ENCODE measurements at regions not wholly inside any gene's neighbourhood (a gene's known extent, or its start where the extent isn't known, plus 50 kb on each side); places are given as distances from the start of the nearest gene placed in this dataset.
"Not testable (repeated sequence)": the region's sequence is repeated elsewhere in the genome, so short reads cannot be mapped to it uniquely, and the experiment has no call there.

DNA sequence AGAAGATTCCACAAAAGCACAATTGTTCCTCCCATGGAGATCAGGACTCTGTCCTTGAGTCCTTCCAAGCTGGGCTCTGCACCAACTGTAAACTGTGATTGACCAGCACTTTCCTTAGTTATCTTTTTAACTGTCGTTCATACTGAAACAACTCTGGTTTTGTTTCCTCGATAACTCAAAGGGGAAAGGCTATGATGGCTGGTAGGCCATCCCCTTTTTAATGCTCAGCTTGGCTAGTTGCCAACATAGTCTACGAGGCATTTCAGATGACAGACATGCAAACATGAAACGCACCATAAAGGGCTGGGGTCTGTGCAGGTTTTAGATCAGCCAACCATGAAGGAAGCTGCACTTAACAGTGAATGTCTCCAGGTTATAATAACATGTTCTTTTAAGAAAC is 497.1 kb upstream of the ARID1B start:
- DNase-seq (ENCODE audit: low spot score) = no peak

DNA sequence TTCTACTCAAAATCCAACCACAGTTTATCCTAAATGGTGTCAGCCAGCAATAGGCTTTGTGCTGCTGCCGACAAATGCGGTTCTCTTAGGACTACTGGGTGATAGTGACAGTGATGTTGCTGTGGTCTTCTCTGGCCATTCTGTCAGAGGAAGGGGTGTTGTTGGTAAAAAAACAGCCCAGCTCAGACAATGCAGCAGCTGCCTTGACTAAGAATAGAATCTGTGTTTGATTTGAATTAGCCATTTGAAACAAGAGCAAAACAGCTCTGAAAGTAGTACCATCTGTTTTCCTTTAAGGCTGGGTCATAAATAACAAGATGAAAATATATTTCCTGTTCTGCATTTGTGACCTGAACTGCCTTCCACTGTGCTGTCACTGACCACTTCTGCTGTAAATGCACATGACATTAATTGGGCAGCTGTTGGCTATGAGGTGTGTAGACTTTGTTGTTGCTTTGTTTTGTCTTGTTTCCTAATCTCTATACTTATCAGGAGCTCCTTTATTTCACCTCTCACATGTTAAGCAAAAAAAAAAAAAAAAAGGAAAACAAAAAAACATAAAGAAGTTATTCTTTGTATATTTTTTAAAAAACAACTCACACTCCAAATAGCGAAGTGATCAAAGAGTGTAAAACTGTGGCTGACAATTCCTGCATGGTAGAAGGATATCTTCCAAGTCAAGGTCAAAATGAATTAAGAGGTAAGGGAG is 497.8 kb upstream of the ARID1B start:
- DNase-seq (ENCODE audit: low spot score) = no peak

DNA sequence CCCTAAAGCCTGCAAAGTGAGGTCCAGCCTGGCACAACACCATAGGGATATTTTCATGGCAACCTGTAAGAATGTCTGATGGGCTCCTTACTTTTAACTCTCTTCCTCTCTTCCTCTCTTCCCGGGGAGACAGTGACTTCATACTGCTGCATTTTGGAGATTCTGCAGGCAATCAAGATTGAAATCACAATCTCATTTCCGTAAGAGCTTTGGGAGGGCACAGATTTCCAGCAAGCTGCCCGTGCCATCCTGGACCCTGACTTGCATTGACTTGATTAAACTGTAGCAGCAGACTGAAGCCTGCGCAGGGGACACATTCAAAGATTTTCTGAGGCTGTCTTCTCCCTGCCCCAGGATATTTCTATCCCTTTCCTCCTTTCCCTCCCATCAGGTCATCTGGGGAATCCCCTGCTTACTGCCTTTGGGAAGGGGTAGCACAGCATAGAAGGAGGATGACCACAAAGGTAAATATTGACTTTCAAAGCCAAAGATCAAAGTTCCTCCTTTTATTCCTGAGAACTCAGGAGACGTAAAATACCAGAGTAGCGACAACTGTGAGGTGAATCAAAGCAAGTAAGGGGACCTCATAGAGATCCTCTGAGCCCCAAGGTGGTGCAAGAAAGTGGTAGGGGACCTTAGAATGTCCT is 504.0 kb upstream of the ARID1B start:
- DNase-seq (ENCODE audit: low spot score) = no peak

DNA sequence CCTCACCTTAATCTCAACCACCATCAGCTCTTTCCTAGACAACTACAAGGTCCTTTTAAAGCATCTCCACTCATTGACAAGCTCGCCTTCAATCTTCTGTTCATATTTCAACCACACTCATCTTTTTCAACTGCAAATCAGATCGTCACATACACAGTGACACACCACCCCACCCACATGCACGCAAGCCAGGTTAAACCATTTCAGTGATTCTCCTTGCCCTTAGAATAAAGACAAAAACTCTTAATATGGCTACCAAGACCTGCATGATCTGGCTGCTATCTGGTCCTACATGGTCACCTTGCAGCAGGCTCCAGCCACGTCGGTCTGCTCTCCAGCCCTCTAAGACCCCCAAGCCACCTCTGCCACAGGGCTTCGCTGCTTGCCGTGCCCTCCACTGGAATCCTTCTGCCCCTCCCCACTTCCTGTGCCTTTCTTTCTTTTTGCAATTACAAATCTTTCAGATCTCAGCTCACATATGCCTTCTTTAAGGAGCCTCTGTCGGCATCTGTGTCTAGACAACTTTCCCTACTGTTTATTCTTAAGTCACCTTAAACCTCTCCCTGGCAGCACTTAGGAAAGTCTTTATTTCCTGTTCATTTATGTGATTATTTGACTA is 507.3 kb upstream of the ARID1B start:
- no peak for DNase-seq (ENCODE audit: low spot score)

DNA sequence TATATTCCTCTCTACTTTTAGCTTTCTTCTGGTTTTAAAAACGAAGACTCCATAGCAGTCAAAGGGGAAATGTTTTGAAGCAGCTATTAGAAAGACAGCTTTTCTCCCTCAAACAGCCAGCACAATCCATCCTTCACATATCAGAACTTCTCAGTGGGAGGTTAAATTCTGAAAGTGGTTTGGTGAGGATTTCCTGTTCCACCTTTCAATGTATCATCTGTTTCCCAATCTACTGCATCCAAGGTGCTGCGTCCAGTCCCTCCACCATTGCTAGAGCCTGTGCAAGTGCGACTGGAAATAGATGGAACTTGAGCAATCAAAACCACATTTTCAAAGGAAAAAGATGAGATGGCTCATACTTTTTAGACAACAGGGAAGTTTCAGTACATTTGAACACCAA is 508.3 kb upstream of the ARID1B start:
- no peak for DNase-seq (ENCODE audit: low spot score)

DNA sequence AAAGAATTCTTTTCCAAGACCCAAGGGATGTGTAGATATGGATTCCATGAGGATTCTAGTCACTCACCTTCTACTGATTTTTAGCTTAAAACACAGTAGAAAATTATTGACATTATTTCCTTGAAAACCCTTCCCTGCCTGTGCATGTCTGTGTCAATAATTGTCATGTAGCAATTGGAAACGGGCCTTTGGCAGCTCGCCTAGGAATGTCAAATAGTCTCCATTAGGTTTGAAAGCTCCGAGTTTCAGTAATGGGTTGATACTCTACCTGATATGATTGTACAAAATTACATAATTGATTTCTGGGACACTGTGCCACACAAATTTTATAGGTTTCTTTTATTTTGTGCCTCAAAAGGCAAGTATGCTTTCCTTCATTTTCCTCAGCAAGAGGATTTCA is 515.2 kb upstream of the ARID1B start:
- DNase-seq (ENCODE audit: low spot score) = no peak

DNA sequence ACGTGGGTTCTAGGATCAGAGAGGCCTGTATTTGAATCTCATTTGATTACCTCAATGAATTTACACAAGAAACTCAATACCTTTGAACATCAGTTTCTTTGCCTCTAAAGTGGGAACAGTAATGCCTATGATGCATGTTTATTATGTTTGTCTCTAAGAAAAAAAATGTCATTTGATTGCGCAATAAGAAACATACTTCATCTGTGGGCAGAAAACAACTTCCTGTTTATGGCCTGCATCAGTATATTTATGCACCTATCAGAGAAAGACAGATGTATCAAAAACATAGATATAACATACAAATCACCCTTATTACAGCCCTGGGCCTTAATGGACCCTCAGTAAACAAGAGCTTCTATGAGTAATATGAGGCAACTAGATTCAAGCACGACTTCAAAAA is 516.4 kb upstream of the ARID1B start:
- no peak for DNase-seq (ENCODE audit: low spot score)

DNA sequence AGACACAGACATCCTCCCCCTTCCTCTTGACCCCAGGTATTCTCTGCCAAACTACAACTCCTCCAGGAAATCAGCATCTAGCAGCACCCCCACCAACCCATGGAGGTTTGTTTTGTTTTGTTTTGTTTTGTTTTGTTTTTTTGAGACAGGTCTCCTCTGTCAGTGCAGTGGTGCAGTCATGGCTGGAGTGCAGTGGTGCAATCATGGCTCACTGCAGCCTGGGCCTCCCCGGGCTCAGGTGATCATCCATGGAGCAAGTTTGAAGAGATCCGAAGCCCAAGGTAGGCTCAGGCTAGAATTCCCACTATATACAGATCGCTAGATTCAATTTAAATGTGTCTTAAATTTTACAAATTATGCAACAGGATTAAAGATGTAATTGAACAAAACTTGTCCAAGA is 518.2 kb upstream of the ARID1B start:
- no peak for DNase-seq (ENCODE audit: low spot score)

DNA sequence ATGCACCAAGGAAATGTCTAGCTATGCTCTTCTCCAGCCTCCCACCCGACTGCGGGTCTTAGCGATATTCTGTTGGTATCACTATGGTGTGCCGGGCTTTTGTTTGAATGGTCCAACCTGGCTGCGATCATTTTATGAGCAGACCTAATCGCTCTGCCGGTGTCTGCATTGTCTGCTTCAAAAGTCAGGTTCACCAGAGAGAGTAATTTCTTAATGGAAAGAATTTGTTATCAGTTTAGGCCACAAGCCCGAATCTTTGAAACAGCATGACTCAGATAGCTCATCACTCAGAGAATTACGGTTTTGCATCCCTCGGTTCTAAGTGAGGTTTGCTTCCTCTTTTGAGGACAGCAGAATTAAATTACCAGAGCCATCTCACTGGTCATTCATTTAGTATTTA is 521.0 kb upstream of the ARID1B start:
- no peak for DNase-seq (ENCODE audit: low spot score)

DNA sequence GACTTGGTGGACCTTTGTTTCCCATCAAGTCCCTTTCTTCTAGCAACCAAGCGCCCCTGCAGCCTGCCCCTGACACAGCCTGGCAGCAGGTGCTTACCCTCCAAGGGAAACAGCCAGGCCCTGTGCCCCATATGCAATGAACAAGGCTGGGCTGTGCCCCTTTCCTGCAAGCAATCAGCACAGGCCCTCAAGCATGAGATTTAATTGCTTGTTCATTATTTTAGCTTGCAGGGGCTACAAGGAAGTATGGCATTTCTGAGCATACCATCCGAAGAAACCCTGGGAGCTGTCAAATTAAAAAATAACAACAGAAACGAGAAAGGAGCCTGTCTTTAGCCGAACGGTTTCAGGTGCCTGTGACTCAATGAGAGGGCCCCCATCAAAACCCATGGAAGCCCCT is 522.9 kb upstream of the ARID1B start:
- no peak for DNase-seq (ENCODE audit: low spot score)

DNA sequence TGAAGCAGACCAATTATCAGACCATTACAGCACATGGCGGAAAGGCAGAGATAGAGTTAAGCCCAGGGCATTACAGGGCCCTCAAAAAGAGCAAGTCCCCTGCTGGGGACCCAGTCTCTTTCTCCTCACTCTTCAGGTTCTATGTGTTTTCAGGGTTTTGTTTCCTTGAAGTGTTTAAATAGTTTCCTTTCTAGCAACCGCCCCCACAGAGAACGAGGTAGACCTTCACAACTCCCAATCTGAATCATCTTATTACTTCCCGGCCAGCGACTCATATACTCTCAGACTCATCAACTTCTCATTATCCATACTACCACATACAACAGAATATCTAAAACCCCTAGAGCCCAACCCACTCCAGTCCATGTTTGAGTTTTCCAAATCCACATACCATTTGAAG is 526.6 kb upstream of the ARID1B start:
- DNase-seq (ENCODE audit: low spot score) = no peak

DNA sequence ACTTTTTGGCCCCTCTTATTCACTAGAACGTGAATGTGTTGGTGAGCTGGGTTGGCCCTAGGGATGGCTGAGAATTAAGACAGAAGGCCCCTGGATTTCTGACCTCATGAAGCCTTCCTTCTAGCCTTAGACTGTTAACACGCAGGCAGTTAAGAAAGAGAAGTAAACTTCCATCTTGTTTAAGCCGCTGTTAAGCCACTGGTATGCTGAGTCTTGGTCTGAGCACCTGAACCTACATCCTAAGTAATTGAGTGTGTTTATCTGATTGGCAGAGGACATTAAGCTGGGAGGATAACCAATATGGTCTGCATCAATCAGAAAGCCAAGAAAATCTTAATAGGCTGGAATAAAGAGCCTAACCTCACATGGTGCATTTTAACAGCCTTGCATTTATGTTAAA is 535.0 kb upstream of the ARID1B start:
- DNase-seq (ENCODE audit: low spot score) = no peak

DNA sequence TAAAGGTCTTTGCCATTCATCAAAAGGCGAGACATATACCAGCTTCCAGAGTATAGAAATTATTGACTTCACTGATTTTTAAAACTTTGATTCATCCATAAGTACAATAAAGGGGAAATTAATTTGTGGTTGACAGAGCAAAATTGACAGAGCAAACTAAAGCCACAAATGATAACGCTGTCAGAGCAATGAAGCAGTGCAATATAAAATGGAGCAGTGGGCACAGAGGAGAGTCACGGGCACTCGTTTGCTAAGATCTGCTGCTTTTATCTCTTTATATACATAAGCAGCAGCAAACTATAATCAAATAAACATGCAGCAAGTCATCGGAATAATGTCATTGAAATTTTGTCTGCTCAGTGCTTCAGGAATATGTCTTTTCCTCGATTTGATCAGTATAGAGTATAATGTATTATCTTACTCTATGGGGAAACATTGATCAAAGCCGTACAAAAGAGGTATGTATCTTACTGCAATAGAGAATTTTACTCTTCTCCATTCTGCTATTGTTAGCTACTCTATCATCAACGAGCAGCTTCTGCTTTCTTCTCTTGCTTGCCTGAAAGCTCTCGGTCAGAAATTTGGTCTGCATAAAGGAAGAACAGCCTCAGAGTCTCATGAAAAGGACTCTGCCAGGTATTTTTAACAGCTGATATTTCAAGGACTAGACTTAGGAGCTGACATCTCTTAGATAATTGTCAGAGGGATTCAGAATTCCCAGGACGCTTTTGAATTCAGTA is 546.0 kb upstream of the ARID1B start:
- DNase-seq (ENCODE audit: low spot score) = no peak

DNA sequence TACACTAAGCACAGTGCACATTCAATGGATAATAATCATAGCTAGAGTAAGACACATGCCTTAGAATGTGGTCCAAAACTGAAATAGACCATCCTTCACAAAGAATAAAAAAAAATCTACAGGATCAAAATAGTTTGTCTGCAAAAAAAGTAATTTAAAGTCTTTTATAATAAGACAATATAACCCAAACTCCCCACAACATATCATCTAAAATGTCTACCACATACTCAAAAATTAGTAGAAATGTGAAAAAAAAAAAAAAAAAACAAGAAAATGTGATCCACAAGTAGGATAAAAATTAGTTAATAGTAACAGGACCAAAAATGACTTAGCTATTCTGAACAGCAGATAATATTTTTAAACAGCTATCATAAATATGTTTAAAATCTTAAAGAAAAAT is 557.2 kb upstream of the ARID1B start:
- DNase-seq (ENCODE audit: low spot score) = no peak

DNA sequence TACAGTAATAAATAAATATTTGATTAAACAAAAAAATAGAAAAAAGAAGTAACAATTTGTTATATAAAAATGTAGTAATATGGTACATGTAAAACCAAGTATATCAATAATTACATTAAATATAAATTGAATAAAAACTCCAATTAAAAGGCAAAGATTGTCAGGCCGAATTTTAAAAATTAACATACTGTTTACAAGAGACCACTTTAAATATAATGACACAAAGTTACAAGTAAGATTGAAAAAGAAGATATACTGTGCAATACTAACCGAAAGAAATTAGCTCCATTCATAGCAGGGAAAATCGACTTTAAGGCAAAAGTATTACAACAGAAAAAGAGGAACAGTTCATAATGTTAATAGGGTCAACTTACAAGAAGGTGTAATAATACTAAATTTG is 571.5 kb upstream of the ARID1B start:
- no peak for DNase-seq (ENCODE audit: low spot score)

DNA sequence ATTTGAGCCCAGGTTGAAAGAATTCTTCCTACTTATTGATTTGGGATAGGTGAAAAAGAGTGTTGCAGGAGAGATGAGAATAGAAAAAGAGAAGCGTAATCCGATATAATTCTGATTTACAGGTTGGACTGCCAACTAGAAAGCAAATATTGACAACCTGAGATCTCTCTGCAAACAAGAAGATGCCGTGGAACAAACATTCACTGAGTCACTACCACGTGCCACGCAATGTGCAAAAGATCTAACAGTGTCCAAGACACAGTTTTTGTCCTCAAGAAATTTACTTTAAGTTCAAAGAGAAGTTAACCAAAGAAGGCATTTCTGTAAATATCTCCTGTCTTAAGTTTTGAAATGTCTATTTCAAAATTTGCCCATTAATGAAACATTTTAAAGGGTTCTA is 578.0 kb upstream of the ARID1B start:
- DNase-seq (ENCODE audit: low spot score) = no peak

DNA sequence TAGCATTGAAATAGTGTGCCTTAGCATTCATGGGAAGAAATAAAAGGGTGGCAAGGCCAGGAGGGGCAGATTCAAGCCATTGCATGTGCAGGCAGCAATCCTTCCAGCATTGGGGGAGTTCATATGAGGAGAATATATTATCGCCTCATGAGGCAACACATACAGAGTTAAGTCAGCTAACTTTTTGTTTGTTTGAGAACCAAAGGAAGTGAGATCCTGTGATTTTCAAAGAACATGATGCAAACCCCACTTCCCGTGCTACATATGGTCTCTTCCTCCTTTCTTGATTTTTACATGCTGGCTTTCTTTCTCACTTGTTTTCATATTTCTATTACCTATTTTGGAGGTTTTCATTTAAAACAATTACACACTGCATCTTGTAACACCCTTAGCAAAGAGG is 579.7 kb upstream of the ARID1B start:
- DNase-seq (ENCODE audit: low spot score) = no peak

DNA sequence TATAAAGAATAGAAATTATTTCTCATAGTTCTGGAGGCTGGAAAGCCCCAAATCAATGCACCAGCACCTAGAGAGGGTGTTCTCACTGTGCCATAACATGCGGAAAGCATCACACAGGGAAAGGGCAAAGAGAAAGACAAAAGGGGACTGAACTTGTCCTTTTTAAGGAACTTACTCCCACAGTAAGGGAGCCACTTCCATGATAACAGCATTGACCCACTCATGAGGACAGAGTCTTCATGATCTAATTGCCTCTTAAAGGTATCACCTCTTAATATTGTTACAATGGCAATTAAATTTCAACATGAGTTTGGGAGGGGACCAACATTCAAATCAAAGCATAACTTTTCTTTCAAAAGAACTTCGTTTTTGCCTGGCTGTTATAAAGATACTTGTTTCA is 582.2 kb upstream of the ARID1B start:
- DNase-seq (ENCODE audit: low spot score) = no peak

DNA sequence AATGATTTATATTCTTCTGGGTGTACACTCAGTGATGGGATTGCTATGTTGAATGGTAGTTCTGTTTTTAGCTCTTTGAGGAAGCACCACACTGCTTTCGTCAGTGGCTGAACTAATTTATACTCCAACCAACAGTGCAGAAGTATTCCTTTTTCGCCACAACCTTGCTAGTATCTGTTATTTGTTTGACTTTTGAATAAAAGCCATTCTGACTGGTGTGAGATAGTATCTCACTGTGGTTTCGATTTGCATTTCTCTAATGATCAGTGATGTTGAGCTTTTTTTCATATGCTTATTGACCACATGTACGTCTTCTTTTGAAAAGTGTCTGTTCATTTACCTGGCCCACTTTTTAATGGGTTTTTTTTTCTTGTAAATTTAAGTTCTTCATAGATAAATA is 583.8 kb upstream of the ARID1B start:
- no peak for DNase-seq (ENCODE audit: low spot score)

DNA sequence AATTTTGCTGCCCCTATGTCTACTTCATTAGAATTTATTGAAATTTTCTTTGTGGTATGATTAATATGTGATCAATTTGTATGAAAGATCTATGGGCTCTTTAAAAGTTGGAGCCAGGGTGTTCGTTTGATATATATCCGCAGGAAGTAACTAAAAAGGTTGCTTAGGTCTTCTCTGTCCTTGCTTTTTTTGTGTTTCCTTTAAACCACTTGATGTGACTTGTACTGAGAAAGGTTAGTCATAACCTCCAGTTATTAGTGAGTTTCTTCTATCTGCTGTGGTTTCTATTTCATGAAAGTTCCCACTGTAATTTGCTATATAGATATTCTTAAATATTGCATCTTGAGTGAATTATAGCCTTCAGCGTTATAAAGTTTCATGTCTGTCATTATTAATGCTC is 585.3 kb upstream of the ARID1B start:
- no peak for DNase-seq (ENCODE audit: low spot score)

DNA sequence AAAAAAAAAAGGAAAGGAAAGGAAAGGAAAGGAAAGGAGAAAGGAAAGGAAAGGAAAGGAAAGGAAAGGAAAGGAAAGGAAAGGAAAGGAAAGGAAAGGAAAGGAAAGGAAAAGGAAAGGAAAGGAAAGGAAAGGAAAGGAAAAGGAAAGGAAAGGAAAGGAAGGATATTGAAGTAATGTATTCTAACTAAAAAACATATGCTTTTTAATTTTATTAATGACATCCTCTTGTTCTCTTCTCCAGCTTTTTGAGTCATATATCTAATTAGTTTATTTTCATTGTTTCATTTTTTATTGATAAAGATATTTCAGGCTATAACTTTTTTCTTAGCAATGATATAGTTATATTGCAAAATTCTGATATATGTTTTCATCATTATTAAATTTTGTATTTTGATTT is 585.8 kb upstream of the ARID1B start:
- not testable (repeated sequence) for DNase-seq (ENCODE audit: low spot score)

DNA sequence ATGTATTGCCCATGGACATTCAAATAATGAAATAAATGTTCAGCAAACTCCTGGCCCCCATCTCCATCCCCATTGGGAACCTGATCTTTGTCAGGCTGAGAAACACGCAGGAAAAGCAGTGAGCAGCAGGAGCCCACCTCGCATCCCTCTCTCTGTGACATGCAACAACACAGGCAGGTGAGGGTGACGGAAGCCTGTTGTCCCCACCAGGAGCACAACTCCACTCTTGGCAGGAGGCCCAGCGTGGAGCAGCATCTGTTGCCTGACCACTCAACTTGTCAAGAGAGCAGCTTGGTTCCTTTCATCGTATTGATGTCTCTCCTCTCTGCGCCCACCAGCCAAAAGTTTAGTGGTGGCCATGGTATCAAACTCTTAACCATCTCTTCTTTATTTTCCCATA is 586.9 kb upstream of the ARID1B start:
- no peak for DNase-seq (ENCODE audit: low spot score)

DNA sequence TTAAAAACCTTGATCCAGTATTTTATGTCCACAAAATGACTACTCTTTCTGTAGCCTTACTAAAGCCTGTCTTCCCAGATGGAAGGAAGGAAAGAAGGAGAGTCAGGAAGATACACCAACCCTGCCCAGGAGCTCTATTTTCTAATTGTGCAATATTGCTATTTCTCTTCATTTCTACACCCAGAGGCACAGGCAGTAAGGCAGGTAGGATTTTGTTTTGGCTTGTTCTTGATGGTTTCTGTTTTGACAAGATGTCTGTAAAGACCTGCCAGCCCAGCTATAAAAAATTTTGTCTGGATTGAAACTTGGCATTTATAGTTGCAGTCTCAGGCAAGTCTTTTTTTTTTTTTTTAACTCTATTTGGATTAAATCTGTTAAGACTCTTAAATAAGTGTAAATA is 587.5 kb upstream of the ARID1B start:
- no peak for DNase-seq (ENCODE audit: low spot score)

All from AG08396 (cell line).